HepG2 (cell line): ENCODE measurements at regions not wholly inside any gene's neighbourhood (a gene's known extent, or its start where the extent isn't known, plus 50 kb on each side); places are given as distances from the start of the nearest gene placed in this dataset.

Experiments used
- ATAC-seq: fragments of 200-7000 bp; cut with Tn5 transposase; 3 replicates; pipeline ENCODE4 v1.9.1; 2020; ENCODE audit warnings: mild to moderate bottlenecking, moderate library complexity
- BruUV-seq: library from RNA; stranded (reverse); fragments of 400-500 nt; replicated peaks from 2 replicates; lab custom pipeline; 2021; lab: Mats Ljungman, UMichigan
- CTCF ChIA-PET: fragments of 300-600 bp; formaldehyde crosslinking; extraction: SDS; loops from one replicate; lab custom pipeline; 2021; ENCODE audit warnings: low total read pairs, inconsistent platforms, low intra/inter-chr PET ratio; lab: Yijun Ruan, JAX
- POLR2A ChIA-PET: fragments of 350-600 bp; sonication (Branson Sonifier 250); formaldehyde crosslinking; loops from one replicate; lab custom pipeline; 2020; ENCODE audit warnings: antibody characterized with exemption, inconsistent platforms; lab: Yijun Ruan, JAX
- DNase-seq: peaks from one replicate; pipeline ENCODE4 v3.0.0-alpha.2; 2015; ENCODE audit warnings: low spot score
- FAIRE-seq: peaks from 3 replicates; lab custom pipeline; 2011; peaks lifted over from hg19 to GRCh38; lab: Jason Lieb, UNC
- H2AFZ ChIP-seq: one replicate; pipeline ENCODE4 v1.6.1; 2011; ENCODE audit warnings: low read length, inconsistent platforms
- H3K27ac ChIP-seq: fragments of 300-600 bp; 3 replicates; pipeline ENCODE4 v1.8.0; 2011; ENCODE audit warnings: mixed run types, mild to moderate bottlenecking, mixed read lengths, low read length, inconsistent platforms; ENCODE audit not compliant: insufficient read depth; ENCODE audit errors: extremely low read length
- H3K27me3 ChIP-seq, 2 experiments: fragments of 200-600 bp in 1 of 2; 2 replicates in 1 of 2; 3 replicates in 1 of 2; pipeline versions ENCODE4 v1.6.0 to v1.8.0; 2011; ENCODE audit warnings: low read length in 2 of 2, mild to moderate bottlenecking in 2 of 2, moderate library complexity in 2 of 2, inconsistent platforms in 1 of 2; ENCODE audit not compliant: insufficient read depth in 2 of 2, control insufficient read depth in 1 of 2
- H3K36me3 ChIP-seq, 2 experiments: fragments of 200-600 bp in 1 of 2; replicated peaks in 1 of 2; 2 replicates in 1 of 2; 3 replicates in 1 of 2; pipeline versions ENCODE4 v1.5.1 to v1.8.0; 2011; ENCODE audit warnings: low read length in 2 of 2, inconsistent platforms in 1 of 2; ENCODE audit not compliant: insufficient read depth in 2 of 2, control insufficient read depth in 1 of 2
- H3K4me1 ChIP-seq: 2 replicates; pipeline ENCODE4 v1.5.1; 2012; ENCODE audit warnings: low read length, inconsistent platforms; ENCODE audit not compliant: insufficient read depth
- H3K4me2 ChIP-seq: 2 replicates; pipeline ENCODE4 v1.6.0; 2011; ENCODE audit warnings: low read depth, low read length, inconsistent platforms
- H3K4me3 ChIP-seq, 3 experiments: fragments of 200-600 bp in 1 of 3; sonication (generic), shearing (Covaris generic) in 1 of 3; replicated peaks in 1 of 3; 2 replicates each; pipeline ENCODE4 v1.5.1; 2011 to 2016; ENCODE audit warnings: low read length in 3 of 3, inconsistent platforms in 2 of 3, low read depth in 2 of 3, mild to moderate bottlenecking in 2 of 3, control low read depth in 1 of 3, mixed read lengths in 1 of 3; ENCODE audit not compliant: insufficient read depth in 1 of 3
- H3K79me2 ChIP-seq: one replicate; pipeline ENCODE4 v1.6.1; 2011; ENCODE audit warnings: low read length, inconsistent platforms; ENCODE audit not compliant: insufficient read depth
- H3K9ac ChIP-seq: 2 replicates; pipeline ENCODE4 v1.6.0; 2011; ENCODE audit warnings: mild to moderate bottlenecking, low read depth, low read length, inconsistent platforms; ENCODE audit not compliant: insufficient read depth
- H3K9me3 ChIP-seq: 2 replicates; pipeline ENCODE4 v1.5.1; 2012; ENCODE audit warnings: mild to moderate bottlenecking, low read length
- H4K20me1 ChIP-seq: 2 replicates; pipeline ENCODE4 v1.6.0; 2011; ENCODE audit warnings: inconsistent platforms, mild to moderate bottlenecking, low read length, moderate library complexity; ENCODE audit not compliant: insufficient read depth
- CBX1 ChIP-seq: IDR thresholded peaks from one replicate; pipeline ENCODE4 v1.6.1; 2016; ENCODE audit warnings: antibody characterized with exemption, low read depth
- DMTF1 ChIP-seq: sonication (generic); formaldehyde crosslinking; IDR thresholded peaks from 2 replicates; pipeline ENCODE4 v1.4.0; 2020; ENCODE audit warnings: mild to moderate bottlenecking, missing genetic modification reagents
- DNMT3B ChIP-seq: conservative IDR thresholded peaks from 2 replicates; pipeline ENCODE4 v1.6.1; 2016; ENCODE audit warnings: missing biosample characterization, control low read depth
- HIVEP1 ChIP-seq: sonication (generic); formaldehyde crosslinking; IDR thresholded peaks from 2 replicates; pipeline ENCODE4 v1.4.0; 2020; ENCODE audit warnings: mild to moderate bottlenecking, missing genetic modification reagents
- ISL2 ChIP-seq: sonication (generic); formaldehyde crosslinking; IDR thresholded peaks from 2 replicates; pipeline ENCODE4 v1.5.0; 2020; ENCODE audit warnings: missing genetic modification reagents
- KAT2B ChIP-seq: fragments of 150-350 bp; IDR thresholded peaks from 2 replicates; pipeline ENCODE4 v1.6.1; 2014; ENCODE audit warnings: low read depth, low read length, borderline replicate concordance
- NFATC3 ChIP-seq: sonication (generic); formaldehyde crosslinking; IDR thresholded peaks from 2 replicates; pipeline ENCODE4 v1.5.1; 2020; ENCODE audit warnings: mild to moderate bottlenecking, missing genetic modification reagents
- SATB2 ChIP-seq: sonication (generic); formaldehyde crosslinking; IDR thresholded peaks from 2 replicates; pipeline ENCODE4 v1.5.0; 2020; ENCODE audit warnings: missing genetic modification reagents
- ZFP82 ChIP-seq: sonication (generic); formaldehyde crosslinking; IDR thresholded peaks from 2 replicates; pipeline ENCODE4 v1.5.1; 2020; ENCODE audit warnings: mild to moderate bottlenecking, missing genetic modification reagents, borderline replicate concordance
- ZNF232 ChIP-seq: sonication (generic); formaldehyde crosslinking; IDR thresholded peaks from 2 replicates; pipeline ENCODE4 v1.4.0; 2020; ENCODE audit warnings: missing genetic modification reagents, borderline replicate concordance
- ZNF253 ChIP-seq: sonication (generic); formaldehyde crosslinking; IDR thresholded peaks from 2 replicates; pipeline ENCODE4 v1.8.0; 2022; ENCODE audit warnings: mild to moderate bottlenecking, missing genetic modification reagents, borderline replicate concordance
- ZNF30 ChIP-seq: sonication (generic); formaldehyde crosslinking; IDR thresholded peaks from 2 replicates; pipeline ENCODE4 v1.5.0; 2020; ENCODE audit warnings: mild to moderate bottlenecking, missing genetic modification reagents
- ZNF326 ChIP-seq: sonication (generic); formaldehyde crosslinking; IDR thresholded peaks from 2 replicates; pipeline ENCODE4 v1.4.0; 2020; ENCODE audit warnings: missing genetic modification reagents, borderline replicate concordance
- ZNF329 ChIP-seq: sonication (generic); formaldehyde crosslinking; IDR thresholded peaks from 2 replicates; pipeline ENCODE4 v1.9.0; 2021; ENCODE audit warnings: low read depth, mild to moderate bottlenecking, missing genetic modification reagents
- ZNF337 ChIP-seq: sonication (generic); formaldehyde crosslinking; IDR thresholded peaks from 2 replicates; pipeline ENCODE4 v1.5.1; 2020; ENCODE audit warnings: missing genetic modification reagents, low read depth, mild to moderate bottlenecking, borderline replicate concordance
- ZNF614 ChIP-seq: IDR thresholded peaks from 2 replicates; pipeline ENCODE4 v1.6.1; 2018; ENCODE audit warnings: missing biosample characterization, missing genetic modification reagents, inconsistent platforms, borderline replicate concordance
- WGBS: methylation state at CpG from one replicate; pipeline ENCODE4 v1.1.6; 2017; ENCODE audit warnings: low lambda C conversion rate; 5-methylcytosine and 5-hydroxymethylcytosine counted together
- in situ Hi-C: cut with HindIII; loops from 2 replicates; pipeline ENCODE4 v1.10.0; 2017; ENCODE audit warnings: low pct_unique_long_range_greater_than_20kb; ENCODE audit not compliant: extremely low pct_ligation_motif_present
- intact Hi-C: fragments of 100-400 bp; cut with micrococcal nuclease; formaldehyde crosslinking; loops from one replicate; pipeline ENCODE4 v1.10.0; 2022; ENCODE audit not compliant: unreplicated experiment
- TF ChIP-seq, protein P1 (sequence below): sonication (generic); formaldehyde crosslinking; IDR thresholded peaks from 2 replicates; pipeline ENCODE4 v1.8.1; 2023; ENCODE audit warnings: mild to moderate bottlenecking, missing genetic modification reagents

- ChIA-PET POLR2A (no interaction called here), CTCF (no interaction called here)
- no peak overlapping the region for H3K27ac ChIP-seq
- peaks cover 88% of the 10 kb centered on the region for H3K9me3 ChIP-seq
- H3K9ac ChIP-seq = no peak overlapping the region
- BruUV-seq = no TSS peak
- in situ Hi-C loops (no loop called here), intact Hi-C loops (no loop called here)
- H3K79me2 ChIP-seq = no peaks in the 10 kb centered on the region
- no peak overlapping the region for H3K4me3 ChIP-seq
- no peak overlapping the region for H2AFZ ChIP-seq
- H3K27me3 ChIP-seq = no peaks in the 10 kb centered on the region
- TF ChIP-seq ZNF253 (CRISPR knock-in tag) (no peak), KAT2B (no peak), ZNF614 (CRISPR knock-in tag) (no peak), ZFP82 (no peak), HIVEP1 (CRISPR knock-in tag) (no peak), DNMT3B (CRISPR knock-in tag) (no peak), ZNF337 (CRISPR knock-in tag) (no peak), NFATC3 (CRISPR knock-in tag) (no peak), ZNF329 (CRISPR knock-in tag) (no peak), ZNF232 (CRISPR knock-in tag) (no peak), ZNF326 (CRISPR knock-in tag) (no peak), CBX1 (no peak), SATB2 (CRISPR knock-in tag) (no peak), ZNF30 (CRISPR knock-in tag) (no peak), ISL2 (CRISPR knock-in tag) (no peak), DMTF1 (CRISPR knock-in tag) (no peak)
- TF ChIP-seq, protein P1, sequence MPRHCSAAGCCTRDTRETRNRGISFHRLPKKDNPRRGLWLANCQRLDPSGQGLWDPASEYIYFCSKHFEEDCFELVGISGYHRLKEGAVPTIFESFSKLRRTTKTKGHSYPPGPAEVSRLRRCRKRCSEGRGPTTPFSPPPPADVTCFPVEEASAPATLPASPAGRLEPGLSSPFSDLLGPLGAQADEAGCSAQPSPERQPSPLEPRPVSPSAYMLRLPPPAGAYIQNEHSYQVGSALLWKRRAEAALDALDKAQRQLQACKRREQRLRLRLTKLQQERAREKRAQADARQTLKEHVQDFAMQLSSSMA (CRISPR knock-in tag) = no peak
- H3K4me2 ChIP-seq = no peak overlapping the region
- DNase-seq (no peak), FAIRE-seq (no peak), ATAC-seq (no peak)
- 4% methylated on average over 3 of the region's 3 CpGs for WGBS
- no peaks in the 10 kb centered on the region for H3K36me3 ChIP-seq
- H4K20me1 ChIP-seq = no peaks in the 10 kb centered on the region
- H3K4me1 ChIP-seq = no peaks in the 10 kb centered on the region
Observed at GRCh38 chr2:83368916-83369315, 1090.2 kb downstream of the SUCLG1 start.
